ENCODE measurements at regions not wholly inside any gene's neighbourhood (a gene's known extent, or its start where the extent isn't known, plus 50 kb on each side); places are given as distances from the start of the nearest gene placed in this dataset.

GRCh38 chr5:120254385-120254784 lies 209.7 kb upstream of the PRR16 start:
- TF ChIP-seq EP300 (IDR thresholded peaks at IDR 0.05) = no peak
- TF ChIP-seq POLR2A (IDR thresholded peaks at IDR 0.05; ENCODE audit: low read length) = no peak
- no peak for TF ChIP-seq BCL3 (IDR thresholded peaks at IDR 0.05)
- no peak for TF ChIP-seq CTCF (IDR thresholded peaks at IDR 0.05)
- TF ChIP-seq POLR2AphosphoS2 (conservative IDR thresholded peaks at IDR 0.05; ENCODE audit: low read length) = no peak
- no peak for TF ChIP-seq MYC (IDR thresholded peaks at IDR 0.05; ENCODE audit: borderline replicate concordance, low read length)
- no peak for TF ChIP-seq REST (IDR thresholded peaks at IDR 0.05)
- TF ChIP-seq ATOH8 (CRISPR knock-in tag; IDR thresholded peaks at IDR 0.05; ENCODE audit: low read depth) = no peak
- no peak for TF ChIP-seq RFX5 (IDR thresholded peaks at IDR 0.05)
- no peak for TF ChIP-seq KDM1A (IDR thresholded peaks at IDR 0.05; ENCODE audit: low read depth)
- TF ChIP-seq ESRRA (IDR thresholded peaks at IDR 0.05; ENCODE audit: borderline replicate concordance, low read length) = no peak

Data from A549 (cell line).